GM19043 (cell line): ENCODE measurements at regions not wholly inside any gene's neighbourhood (a gene's known extent, or its start where the extent isn't known, plus 50 kb on each side); places are given as distances from the start of the nearest gene placed in this dataset.
"Not testable (repeated sequence)": the region's sequence is repeated elsewhere in the genome, so short reads cannot be mapped to it uniquely, and the experiment has no call there.

Experiments
- ATAC-seq: cut with Tn5 transposase; IDR thresholded peaks from one replicate; pipeline ENCODE4 v1.9.1; 2021; ENCODE audit warnings: low read depth; ENCODE audit not compliant: unreplicated experiment

GRCh38 chr21:28078126-28078525, 914.6 kb downstream of the LTN1 start:
- ATAC-seq, result no peak

- no peak for ATAC-seq
These were observed 918.0 kb downstream of the LTN1 start for GRCh38 chr21:28074676-28075075.

GRCh38 chr21:28072601-28073000, 920.1 kb downstream of the LTN1 start:
- no peak for ATAC-seq

- no peak for ATAC-seq
These were observed 923.2 kb downstream of the LTN1 start for GRCh38 chr21:28069450-28069923.

- ATAC-seq, result no peak
These were observed 924.0 kb downstream of the LTN1 start for GRCh38 chr21:28068455-28069358.

GRCh38 chr21:28066596-28067387, 925.9 kb downstream of the LTN1 start:
- ATAC-seq, result no peak

GRCh38 chr21:28066076-28066475, 926.6 kb downstream of the LTN1 start:
- no peak for ATAC-seq

GRCh38 chr21:28063241-28064216, 929.1 kb downstream of the LTN1 start:
- no peak for ATAC-seq

GRCh38 chr21:28052956-28053355, 939.7 kb downstream of the LTN1 start:
- not testable (repeated sequence) for ATAC-seq

GRCh38 chr21:28051649-28052048, 941.0 kb downstream of the LTN1 start:
- ATAC-seq, result not testable (repeated sequence)

- ATAC-seq, result not testable (repeated sequence)
These were observed 957.0 kb downstream of the LTN1 start for GRCh38 chr21:28035692-28036091.

- not testable (repeated sequence) for ATAC-seq
These were observed 957.8 kb downstream of the LTN1 start for GRCh38 chr21:28034916-28035315.

- not testable (repeated sequence) for ATAC-seq
These were observed 958.3 kb downstream of the LTN1 start for GRCh38 chr21:28034334-28034733.

GRCh38 chr21:28032652-28033051, 960.0 kb downstream of the LTN1 start:
- ATAC-seq, result not testable (repeated sequence)

GRCh38 chr21:28031066-28031465, 961.6 kb downstream of the LTN1 start:
- not testable (repeated sequence) for ATAC-seq

GRCh38 chr21:28025111-28025510, 967.6 kb downstream of the LTN1 start:
- ATAC-seq, result no peak

- no peak for ATAC-seq
These were observed 973.7 kb downstream of the LTN1 start for GRCh38 chr21:28018741-28019669.

- ATAC-seq, result no peak
These were observed 974.5 kb downstream of the LTN1 start for GRCh38 chr21:28018213-28018612.

GRCh38 chr21:28016571-28016970, 976.1 kb downstream of the LTN1 start:
- no peak for ATAC-seq
